ENCODE measurements at regions not wholly inside any gene's neighbourhood (a gene's known extent, or its start where the extent isn't known, plus 50 kb on each side); places are given as distances from the start of the nearest gene placed in this dataset.

- in situ Hi-C loops (cut with MboI): no loop called here
- no peak overlapping the region for H3K4me2 ChIP-seq (ENCODE audit: insufficient read depth, low read length)
- intact Hi-C loops (cut with micrococcal nuclease): no loop called here
- H3K9me3 ChIP-seq (replicated peaks; ENCODE audit: control insufficient read depth, insufficient read depth, low read depth, low read length): no peaks in the 10 kb centered on the region
- H3K9me1 ChIP-seq (ENCODE audit: control insufficient read depth, insufficient read depth, low read length): no peaks in the 10 kb centered on the region
- WGBS (ENCODE audit: insufficient coverage, low coverage, missing lambda C conversion rate): 0% methylated on average over 6 of the region's 6 CpGs
- no peaks in the 10 kb centered on the region for H3K79me2 ChIP-seq (ENCODE audit: control insufficient read depth, insufficient read depth, low read length)
- CTCF ChIA-PET (ENCODE audit: low intra/inter-chr PET ratio): no interaction called here
- DNase-seq (ENCODE audit: extremely low read depth in 1 of 4, low spot score in 3 of 4) (no peak), FAIRE-seq (no peak), ATAC-seq (no peak)
- no peak overlapping the region for H3K9ac ChIP-seq (ENCODE audit: insufficient read depth in 1 of 2, low read depth in 2 of 2, low read length in 2 of 2)
- no peaks in the 10 kb centered on the region for H3K36me3 ChIP-seq (ENCODE audit: control insufficient read depth, insufficient read depth, low read length)
- no TSS peak for BruUV-seq (replicated peaks)
- H3K4me3 ChIP-seq: no peak overlapping the region
- POLR2A ChIA-PET: no interaction called here
- H3K27me3 ChIP-seq (ENCODE audit: control insufficient read depth in 2 of 2, insufficient read depth in 2 of 2, low read length in 2 of 2): no peaks in the 10 kb centered on the region
- H4K20me1 ChIP-seq (replicated peaks; ENCODE audit: control insufficient read depth, insufficient read depth, low read length): no peaks in the 10 kb centered on the region
- no peak overlapping the region for H2AFZ ChIP-seq (ENCODE audit: low read depth, low read length)
- H3K27ac ChIP-seq (ENCODE audit: extremely low read depth, low read depth, low read length): no peak overlapping the region
- H3K4me1 ChIP-seq (replicated peaks in 1 of 2; ENCODE audit: control insufficient read depth in 2 of 2, insufficient read depth in 2 of 2, low read length in 2 of 2): no peaks in the 10 kb centered on the region
- TF ChIP-seq E2F3 (CRISPR knock-in tag; IDR thresholded peaks at IDR 0.05) (no peak), ZNF347 (CRISPR knock-in tag; IDR thresholded peaks at IDR 0.05; ENCODE audit: low read depth) (no peak), SOX6 (IDR thresholded peaks at IDR 0.05) (no peak), PHF21A (IDR thresholded peaks at IDR 0.05; ENCODE audit: borderline replicate concordance, low read depth) (no peak), ATF4 (CRISPR knock-in tag; IDR thresholded peaks at IDR 0.05) (no peak), ZBTB11 (CRISPR knock-in tag; IDR thresholded peaks at IDR 0.05) (no peak), ZNF76 (CRISPR knock-in tag; IDR thresholded peaks at IDR 0.05; ENCODE audit: borderline replicate concordance) (no peak), ZBTB5 (IDR thresholded peaks at IDR 0.05) (no peak), BCLAF1 (IDR thresholded peaks at IDR 0.05; ENCODE audit: borderline replicate concordance in 1 of 2, control insufficient read depth in 1 of 2, low read depth in 2 of 2, low read length in 1 of 2) (no peak), NCOA6 (IDR thresholded peaks at IDR 0.05) (no peak), CHD4 (IDR thresholded peaks at IDR 0.05; ENCODE audit: insufficient read depth, insufficient replicate concordance, low read depth, low read length, poor library complexity, severe bottlenecking) (no peak)
Measured at GRCh38 chr16:82522026-82522425, 104.7 kb upstream of the CDH13 start.

Data from K562 (cell line).